Ishikawa (cell line): ENCODE measurements at regions not wholly inside any gene's neighbourhood (a gene's known extent, or its start where the extent isn't known, plus 50 kb on each side); places are given as distances from the start of the nearest gene placed in this dataset.

Experiments
- CEBPB ChIP-seq: IDR thresholded peaks from 2 replicates; pipeline ENCODE4 v1.6.1; 2012
- CREB1 ChIP-seq: IDR thresholded peaks from 2 replicates; pipeline ENCODE4 v1.6.1; 2012; ENCODE audit warnings: low read depth
- EGR1 ChIP-seq: IDR thresholded peaks from 2 replicates; pipeline ENCODE4 v1.6.1; 2012
- EP300 ChIP-seq: IDR thresholded peaks from 2 replicates; pipeline ENCODE4 v1.6.1; 2012; ENCODE audit warnings: borderline replicate concordance
- FOXM1 ChIP-seq: IDR thresholded peaks from 2 replicates; pipeline ENCODE4 v1.6.1; 2012; ENCODE audit warnings: low read depth, borderline replicate concordance
- NFIC ChIP-seq: IDR thresholded peaks from 2 replicates; pipeline ENCODE4 v1.6.1; 2012
- RAD21 ChIP-seq: IDR thresholded peaks from 2 replicates; pipeline ENCODE4 v1.6.1; 2012; ENCODE audit warnings: low read depth
- TAF1 ChIP-seq: IDR thresholded peaks from 2 replicates; pipeline ENCODE4 v1.6.1; 2012; ENCODE audit warnings: low read depth, mild to moderate bottlenecking
- TCF12 ChIP-seq: IDR thresholded peaks from 2 replicates; pipeline ENCODE4 v1.6.1; 2012; ENCODE audit warnings: low read depth
- TEAD4 ChIP-seq: IDR thresholded peaks from 2 replicates; pipeline ENCODE4 v1.6.1; 2012
- USF1 ChIP-seq: IDR thresholded peaks from 2 replicates; pipeline ENCODE4 v1.6.1; 2012
- YY1 ChIP-seq: IDR thresholded peaks from 2 replicates; pipeline ENCODE4 v1.6.1; 2012; ENCODE audit warnings: low read depth
- ZBTB7A ChIP-seq: IDR thresholded peaks from 2 replicates; pipeline ENCODE4 v1.6.1; 2012; ENCODE audit warnings: low read depth
- TF ChIP-seq, protein P1 (sequence below): IDR thresholded peaks from 2 replicates; pipeline ENCODE4 v1.6.1; 2012; ENCODE audit warnings: low read depth, mild to moderate bottlenecking
- TF ChIP-seq, protein P2 (sequence below): IDR thresholded peaks from 2 replicates; pipeline ENCODE4 v1.6.1; 2012

DNA sequence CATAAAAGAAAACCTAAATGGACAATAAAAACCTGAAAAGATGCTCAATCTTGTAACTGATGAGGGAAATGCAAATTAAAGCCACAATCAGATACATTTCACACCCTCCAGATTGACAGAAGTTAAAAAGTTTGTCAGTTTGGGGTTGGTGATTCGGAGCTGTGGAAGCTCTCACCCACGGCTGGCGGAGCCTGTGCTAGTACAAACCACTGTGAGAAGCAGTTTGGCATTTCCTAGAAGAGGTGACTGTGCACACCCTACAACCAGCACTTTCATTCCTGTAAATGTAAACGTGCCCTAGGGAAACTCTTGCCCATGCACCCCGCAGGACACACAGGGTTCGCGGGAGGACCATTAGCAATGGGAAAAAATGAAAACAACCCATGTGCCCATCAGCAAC, 114.1 kb downstream of the BMS1 start:
- TF ChIP-seq, protein P1, sequence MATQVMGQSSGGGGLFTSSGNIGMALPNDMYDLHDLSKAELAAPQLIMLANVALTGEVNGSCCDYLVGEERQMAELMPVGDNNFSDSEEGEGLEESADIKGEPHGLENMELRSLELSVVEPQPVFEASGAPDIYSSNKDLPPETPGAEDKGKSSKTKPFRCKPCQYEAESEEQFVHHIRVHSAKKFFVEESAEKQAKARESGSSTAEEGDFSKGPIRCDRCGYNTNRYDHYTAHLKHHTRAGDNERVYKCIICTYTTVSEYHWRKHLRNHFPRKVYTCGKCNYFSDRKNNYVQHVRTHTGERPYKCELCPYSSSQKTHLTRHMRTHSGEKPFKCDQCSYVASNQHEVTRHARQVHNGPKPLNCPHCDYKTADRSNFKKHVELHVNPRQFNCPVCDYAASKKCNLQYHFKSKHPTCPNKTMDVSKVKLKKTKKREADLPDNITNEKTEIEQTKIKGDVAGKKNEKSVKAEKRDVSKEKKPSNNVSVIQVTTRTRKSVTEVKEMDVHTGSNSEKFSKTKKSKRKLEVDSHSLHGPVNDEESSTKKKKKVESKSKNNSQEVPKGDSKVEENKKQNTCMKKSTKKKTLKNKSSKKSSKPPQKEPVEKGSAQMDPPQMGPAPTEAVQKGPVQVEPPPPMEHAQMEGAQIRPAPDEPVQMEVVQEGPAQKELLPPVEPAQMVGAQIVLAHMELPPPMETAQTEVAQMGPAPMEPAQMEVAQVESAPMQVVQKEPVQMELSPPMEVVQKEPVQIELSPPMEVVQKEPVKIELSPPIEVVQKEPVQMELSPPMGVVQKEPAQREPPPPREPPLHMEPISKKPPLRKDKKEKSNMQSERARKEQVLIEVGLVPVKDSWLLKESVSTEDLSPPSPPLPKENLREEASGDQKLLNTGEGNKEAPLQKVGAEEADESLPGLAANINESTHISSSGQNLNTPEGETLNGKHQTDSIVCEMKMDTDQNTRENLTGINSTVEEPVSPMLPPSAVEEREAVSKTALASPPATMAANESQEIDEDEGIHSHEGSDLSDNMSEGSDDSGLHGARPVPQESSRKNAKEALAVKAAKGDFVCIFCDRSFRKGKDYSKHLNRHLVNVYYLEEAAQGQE, result no peak
- TF ChIP-seq EGR1 (no peak), TAF1 (no peak), RAD21 (no peak), NFIC (no peak), CREB1 (no peak), CEBPB (no peak), YY1 (no peak), ZBTB7A (no peak)
- TF ChIP-seq, protein P2, sequence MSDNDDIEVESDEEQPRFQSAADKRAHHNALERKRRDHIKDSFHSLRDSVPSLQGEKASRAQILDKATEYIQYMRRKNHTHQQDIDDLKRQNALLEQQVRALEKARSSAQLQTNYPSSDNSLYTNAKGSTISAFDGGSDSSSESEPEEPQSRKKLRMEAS, result no peak

DNA sequence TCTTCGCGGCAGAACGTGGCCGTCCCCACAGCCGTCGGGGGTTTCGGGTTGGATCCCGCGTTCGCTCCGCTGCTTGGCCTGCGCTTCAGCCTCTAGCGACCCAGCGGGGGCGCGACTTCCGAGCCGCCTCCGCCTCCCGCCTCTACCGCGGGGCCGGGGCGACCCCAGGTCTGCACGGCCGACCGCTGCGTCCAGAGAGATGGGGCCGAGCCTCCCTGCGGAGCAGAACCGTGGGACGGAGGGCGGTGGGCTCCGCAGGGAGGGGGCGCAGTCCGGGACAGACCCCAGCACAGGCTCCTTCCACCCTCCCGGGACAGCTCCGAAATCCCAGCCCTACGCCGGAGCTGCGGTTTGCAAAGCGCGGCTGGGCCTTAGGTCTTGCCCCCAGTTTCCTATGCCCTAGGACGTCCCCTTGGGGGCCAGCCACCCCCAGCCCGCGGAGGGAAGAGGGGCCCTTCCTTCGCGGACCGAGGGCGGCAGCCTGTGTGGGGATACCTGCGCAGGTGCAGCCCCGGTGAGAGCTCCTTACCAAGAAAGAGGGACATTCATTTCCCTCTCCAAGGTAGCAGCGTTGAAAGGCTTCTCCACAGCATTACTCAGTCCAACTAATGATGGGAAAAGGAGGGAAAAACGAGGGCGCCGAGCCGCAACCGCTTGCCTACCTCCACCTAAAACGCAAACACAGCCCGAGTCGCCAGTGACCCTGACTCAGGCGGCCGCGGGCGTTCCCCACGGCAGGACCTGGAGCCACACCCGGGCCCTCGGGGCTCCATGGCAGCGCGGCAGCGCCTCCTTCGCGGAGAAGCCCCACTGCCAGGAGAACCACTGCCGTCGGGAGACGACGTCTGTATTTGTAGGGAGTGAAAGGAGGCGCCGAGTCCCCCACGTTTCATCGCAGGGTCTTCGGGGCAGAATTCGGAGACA, 115.7 kb downstream of the BMS1 start:
- TF ChIP-seq CEBPB (no peak), ZBTB7A (no peak), EGR1 (no peak), CREB1 (no peak), EP300 (no peak), FOXM1 (no peak), NFIC (no peak), USF1 (no peak), RAD21 (no peak), TAF1 (no peak), YY1 (no peak), TEAD4 (no peak), TCF12 (no peak)
- TF ChIP-seq, protein P1, result no peak
- TF ChIP-seq, protein P2, result no peak

- TF ChIP-seq, protein P1, result no peak
- TF ChIP-seq YY1, result no peak
Measured at GRCh38 chr10:42899036-42899435, 116.4 kb downstream of the BMS1 start.

GRCh38 chr10:42911359-42911758, 128.8 kb downstream of the BMS1 start:
- TF ChIP-seq EP300 (no peak), ZBTB7A (no peak), TAF1 (no peak), YY1 (no peak), EGR1 (no peak), CEBPB (no peak), RAD21 (no peak), CREB1 (no peak), TCF12 (no peak), FOXM1 (no peak), TEAD4 (no peak), USF1 (no peak), NFIC (no peak)
- TF ChIP-seq, protein P1, result no peak
- TF ChIP-seq, protein P2, result no peak
